LHCN-M2 (cell line): ENCODE measurements at regions not wholly inside any gene's neighbourhood (a gene's known extent, or its start where the extent isn't known, plus 50 kb on each side); places are given as distances from the start of the nearest gene placed in this dataset.
A peak's percentile ranks its signal among the peaks of the same experiment; 100 is the strongest.
"Not testable (repeated sequence)": the region's sequence is repeated elsewhere in the genome, so short reads cannot be mapped to it uniquely, and the experiment has no call there.

ENCODE experiments used
- DNase-seq: peaks from one replicate; pipeline ENCODE4 v3.0.0-alpha.2; 2012; ENCODE audit warnings: low read depth

DNA sequence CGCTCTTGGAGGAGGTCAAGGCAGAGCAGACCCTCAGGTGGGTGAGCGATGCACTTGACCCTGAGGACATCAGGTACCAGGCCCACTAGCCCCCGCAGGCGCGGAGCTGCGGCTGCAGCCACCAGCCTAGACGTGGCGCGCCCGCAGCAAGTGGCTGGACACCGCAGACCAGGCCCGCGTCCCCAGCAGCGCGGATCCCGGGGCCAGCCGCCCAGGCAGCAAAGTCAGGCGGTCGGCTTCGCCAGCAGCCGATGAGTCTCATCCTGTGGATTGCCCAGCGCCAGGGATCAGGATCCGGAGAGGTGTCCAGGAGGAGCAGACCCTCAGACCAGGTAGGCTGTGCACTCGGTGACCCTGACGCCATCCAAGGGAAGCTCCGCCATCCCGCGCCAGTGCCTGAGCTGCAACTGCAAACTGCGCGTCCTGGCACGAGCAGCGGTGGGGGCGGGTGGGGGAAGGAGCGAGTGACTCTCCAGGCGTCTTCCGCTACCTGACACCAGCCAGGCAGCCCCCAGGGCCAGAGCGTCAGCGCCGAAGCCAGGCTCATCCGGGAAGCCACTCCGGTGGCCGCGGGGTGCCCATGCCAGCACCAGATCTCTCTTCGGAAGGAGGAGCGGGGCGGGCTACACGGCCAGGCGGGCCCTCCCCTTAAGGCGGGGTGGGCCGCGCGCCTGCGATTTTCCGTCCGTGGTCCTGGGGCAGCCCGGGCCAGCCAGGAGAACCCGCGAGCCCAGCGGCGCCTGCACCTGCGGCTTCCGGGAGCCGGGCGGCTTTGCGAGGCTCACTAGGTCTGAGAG, 92.6 kb upstream of the THOC3 start:
- DNase-seq: not testable (repeated sequence)

DNA sequence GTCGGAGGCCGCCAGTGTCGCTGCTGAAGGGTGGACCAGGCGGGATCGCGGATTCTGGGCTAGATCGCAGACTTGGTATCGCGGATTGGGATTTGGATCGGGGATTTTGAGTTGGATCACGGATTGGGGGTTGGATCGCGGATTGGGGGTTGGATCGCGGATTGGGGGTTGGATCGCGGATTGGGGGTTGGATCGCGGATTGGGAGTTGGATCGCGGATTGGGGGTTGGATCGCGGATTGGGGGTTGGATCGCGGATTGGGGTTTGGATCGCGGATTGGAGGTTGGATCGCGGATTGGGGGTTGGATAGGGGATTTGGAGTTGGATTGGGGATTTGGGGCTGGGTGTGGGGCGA, 93.1 kb upstream of the THOC3 start:
- DNase-seq: not testable (repeated sequence)

DNA sequence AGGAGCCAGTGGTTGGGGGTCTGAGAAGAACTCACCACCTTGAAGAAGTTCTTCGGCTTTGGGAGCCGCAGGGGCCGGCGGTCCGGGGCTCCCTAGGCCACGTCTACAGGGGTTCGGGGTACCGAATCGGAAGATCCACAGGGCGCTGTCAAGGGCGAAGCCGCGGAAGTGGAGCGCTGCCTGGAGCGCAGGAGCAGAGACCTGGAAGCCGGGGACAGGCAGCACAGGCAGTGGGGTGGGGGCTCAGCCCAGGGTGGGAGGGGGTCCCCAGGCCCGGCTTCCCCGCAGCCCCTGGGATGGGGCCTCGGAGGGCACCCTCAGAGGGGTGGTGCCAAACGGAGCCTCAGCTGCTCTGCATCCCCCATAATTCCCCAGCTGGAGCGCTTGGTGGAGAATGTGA, 93.5 kb upstream of the THOC3 start:
- not testable (repeated sequence) for DNase-seq

DNA sequence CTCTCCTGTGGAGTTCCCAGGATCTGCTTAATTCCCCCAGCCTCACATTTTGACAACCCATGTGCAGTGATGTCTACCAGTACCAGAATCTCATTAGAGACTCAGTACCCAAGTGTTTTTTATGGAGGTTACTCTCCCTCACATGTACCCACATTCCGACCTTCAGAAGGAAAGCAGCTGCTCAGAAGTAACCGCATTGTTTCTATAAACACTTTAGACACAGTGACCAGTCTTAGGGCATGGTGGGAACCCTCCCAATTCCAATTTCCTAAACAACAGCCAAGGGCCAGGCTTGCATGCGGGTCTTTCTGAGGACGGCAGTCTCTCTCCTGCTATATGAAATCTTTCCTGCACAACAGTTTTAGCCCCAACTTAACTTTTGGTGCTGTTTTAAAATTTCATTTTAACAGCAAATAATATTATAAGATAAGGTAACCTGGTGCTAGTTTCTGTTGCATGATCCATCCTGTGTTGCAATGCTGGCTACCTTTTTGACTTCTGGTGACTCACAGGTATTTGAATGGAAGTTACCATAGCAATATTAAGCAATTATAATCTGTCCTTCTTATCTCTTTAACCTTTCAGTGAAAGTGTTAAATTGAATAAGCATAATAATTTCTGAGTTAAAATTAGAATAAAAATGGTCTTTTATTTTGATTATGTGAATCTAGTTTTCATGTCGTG, 98.3 kb upstream of the THOC3 start:
- not testable (repeated sequence) for DNase-seq

DNA sequence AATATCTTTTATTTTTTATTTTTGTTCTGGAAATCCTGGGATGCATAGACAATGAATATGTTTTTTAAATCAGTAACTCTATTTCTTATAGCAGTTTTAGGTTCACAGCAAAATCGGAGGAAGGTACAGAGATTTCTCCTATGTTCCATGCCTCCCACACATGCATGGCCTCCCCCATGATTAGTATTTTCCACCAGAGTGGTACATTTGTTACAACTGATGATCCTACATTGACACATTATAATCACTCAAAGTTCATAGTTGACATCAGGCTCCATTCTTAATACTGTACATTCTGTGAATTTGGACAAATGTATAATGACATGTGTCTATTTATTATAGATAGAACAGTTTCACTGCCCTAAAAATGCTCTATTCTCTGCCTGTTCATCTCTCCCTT, 99.0 kb upstream of the THOC3 start:
- DNase-seq: not testable (repeated sequence)

DNA sequence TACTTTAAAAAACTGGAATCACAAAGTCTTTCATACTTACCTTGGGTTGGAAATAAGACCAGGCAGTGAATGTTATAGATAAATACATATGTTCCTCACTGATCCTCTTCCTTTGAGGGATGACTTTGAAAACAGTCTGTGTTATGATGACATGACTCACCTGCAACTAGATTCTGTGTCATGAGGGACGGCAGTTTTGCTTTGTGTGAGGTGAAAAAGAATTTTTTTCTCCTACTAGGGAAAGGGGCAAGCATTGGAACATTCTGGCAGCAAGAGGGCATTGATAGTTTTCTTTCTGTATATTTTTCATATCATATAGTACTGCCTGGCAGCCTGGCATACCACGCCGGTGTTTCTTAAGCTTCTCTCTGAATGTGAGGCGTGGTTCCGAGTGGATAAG, 99.8 kb upstream of the THOC3 start:
- not testable (repeated sequence) for DNase-seq

DNA sequence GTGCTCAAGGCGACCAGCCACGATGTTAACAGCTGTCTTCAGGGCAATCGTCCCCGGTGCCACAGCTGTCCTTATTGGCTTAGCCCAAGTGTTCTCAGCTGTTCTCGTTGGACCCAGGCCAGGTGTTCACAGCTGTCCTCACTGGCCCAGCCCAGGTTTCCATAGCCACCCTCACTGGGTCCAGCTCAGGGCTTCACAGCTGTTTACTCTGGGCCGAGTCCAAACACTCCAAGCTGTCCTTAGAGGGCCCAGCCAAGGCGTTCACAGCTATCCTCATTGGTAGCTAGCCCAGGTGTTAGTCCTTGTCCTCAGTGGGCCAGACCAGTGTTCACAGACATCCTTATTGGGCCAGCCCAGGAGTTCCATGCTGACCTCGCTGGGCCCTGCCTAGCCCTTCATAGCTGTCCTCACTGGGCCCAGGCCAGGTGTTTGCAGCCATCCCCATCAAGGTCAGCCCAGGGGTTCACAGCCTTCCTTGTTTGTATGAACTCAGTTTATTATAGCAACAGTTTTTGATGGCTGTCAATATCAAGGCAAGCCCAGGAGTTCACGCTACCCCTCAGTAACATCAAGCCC, 106.0 kb upstream of the THOC3 start:
- DNase-seq: peak; percentile 48

DNA sequence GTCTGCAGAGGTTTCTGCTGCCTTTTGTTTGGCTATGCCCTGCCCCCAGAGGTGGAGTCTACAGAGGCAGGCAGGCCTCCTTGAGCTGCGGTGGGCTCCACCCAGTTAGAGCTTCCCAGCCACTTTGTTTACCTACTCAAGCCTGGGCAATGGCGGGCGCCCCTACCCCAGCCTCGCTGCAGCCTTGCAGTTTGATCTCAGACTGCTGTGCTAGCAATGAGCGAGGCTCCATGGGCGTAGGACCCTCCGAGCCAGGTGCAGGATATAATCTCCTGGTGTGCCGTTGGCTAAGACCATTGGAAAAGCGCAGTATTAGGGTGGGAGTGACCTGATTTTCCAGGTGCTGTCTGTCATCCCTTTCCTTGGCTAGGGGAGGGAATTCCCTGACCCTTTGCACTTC, 115.6 kb upstream of the THOC3 start:
- DNase-seq: not testable (repeated sequence)

DNA sequence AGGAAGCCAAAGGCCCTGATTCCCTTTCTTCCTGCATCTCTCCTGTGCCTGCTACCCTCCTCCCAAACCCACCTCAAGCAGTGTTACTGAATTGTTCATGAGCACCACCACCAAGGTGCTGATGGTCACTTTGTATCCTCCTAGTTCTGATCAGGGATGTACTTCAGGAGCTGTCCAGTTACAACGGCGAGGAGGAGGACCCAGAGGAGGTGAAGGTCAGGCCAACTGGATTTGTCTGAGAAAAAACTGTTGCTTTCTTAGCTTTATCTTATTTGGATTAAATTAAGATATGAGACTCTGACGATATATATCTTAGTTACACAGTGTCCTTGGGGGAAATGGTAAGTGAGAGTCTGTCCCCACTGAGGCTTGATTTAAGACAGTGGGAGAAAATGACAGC, 135.0 kb upstream of the THOC3 start:
- not testable (repeated sequence) for DNase-seq

DNA sequence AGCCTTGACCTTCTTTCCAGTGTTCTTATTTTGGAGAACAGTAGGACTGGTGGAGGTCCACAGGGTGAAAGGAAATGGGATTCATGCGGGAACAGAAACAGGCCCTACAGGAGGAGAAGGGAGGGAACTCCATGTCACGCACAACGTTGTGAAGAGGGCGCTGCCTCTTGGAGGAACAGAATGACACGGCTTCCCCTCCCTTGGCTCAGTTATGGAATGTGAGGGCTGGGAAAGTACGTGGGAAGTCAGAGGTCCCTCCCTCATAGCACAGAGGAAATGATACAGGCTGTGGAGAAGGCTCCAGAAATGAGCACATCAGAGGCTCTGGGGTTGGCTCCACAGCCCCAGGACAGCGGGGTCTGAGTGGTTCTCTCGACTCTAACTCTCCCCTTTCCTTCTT, 125.3 kb upstream of the SIMC1 start:
- not testable (repeated sequence) for DNase-seq

DNA sequence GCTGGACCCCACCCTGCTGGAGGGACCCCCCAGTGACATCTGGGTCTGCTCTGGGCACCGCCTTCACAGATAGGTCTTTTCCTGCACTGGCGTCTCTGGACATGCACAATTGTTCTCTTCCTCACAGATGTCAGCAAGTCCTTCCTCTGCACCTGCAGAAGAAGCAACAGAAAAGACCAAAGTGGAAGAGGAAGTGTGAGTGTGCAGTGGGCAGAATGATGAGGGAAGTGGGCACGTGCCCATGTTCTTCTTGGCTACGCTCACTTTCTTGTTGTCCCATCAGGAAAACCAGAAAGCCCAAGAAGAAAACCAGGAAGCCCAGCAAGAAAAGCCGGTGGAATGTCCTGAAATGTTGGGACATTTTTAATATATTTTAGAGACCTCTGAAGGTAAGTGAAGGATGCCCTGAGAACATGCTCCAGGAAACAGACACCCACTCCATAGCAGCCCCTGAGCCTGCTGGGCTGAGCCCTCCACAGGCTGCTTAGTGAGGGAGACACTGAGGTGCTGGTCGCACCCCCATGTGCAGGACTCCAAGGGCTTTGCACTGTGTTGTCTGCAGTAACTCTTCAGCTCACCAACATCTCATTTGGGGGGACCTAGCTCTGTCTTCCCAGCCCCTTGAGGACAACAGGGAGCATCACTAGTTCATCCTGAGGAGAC, 124.4 kb upstream of the SIMC1 start:
- not testable (repeated sequence) for DNase-seq

DNA sequence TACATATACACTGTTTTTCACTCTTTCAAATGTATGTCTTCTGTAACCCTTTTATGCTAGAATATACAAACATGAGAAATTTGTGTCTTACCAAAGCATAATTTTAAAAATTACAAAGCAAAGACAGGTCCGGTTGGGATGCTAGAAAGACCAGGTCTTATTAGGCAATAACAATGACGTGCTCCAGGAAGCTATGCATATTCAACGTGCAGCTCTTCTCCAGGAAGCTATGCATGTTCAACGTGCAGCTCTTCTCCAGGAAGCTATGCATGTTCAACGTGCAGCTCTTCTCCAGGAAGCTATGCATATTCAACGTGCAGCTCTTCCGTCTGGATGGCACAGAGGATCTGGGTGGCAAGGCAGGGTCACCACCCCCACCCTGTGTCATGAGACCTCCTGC, 123.4 kb upstream of the SIMC1 start:
- DNase-seq: not testable (repeated sequence)

DNA sequence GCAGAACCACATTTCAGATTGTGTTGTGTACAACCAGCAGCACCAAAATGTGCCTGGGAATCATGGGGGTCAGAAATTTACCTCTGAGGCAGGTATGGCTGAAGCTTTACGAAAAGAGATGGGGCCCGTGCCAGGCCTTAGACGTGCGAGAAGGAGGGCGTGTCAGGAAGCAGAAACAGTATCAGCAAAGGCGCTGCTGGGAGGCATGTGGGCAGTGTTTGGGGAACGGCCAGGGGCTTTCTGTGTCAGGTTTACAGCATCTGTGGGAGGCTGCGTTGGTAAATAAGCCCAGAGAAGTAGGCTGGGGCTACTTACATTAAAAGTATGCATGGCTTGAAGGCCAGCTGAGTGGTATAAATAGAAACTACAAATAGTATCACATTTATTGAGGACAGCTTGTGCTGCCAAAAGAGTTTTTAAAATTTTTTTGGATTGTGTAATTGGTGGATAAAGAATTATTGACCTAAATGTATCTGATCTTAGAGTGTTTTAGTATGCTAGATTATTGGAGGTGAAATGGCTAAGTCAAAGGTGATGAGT, 120.5 kb upstream of the SIMC1 start:
- not testable (repeated sequence) for DNase-seq

DNA sequence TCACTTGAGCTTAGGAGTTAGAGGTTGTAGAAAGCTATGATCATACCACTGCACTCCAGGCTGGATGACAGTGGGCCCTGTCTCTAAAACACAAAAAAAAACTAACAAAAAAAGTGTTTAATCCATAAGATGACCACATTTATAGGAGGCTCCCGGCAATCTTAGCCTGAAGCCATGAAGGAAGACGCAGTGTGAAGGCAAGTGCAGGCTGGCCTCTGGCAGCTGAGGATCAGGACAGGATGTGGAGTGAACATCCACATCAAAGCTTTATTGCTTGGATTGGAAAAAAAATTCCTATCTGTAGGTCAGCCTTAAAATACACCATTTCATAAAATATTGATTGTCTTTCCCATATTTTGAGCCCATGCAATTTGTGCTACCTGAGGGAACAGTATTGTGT, 115.9 kb upstream of the SIMC1 start:
- DNase-seq: not testable (repeated sequence)

DNA sequence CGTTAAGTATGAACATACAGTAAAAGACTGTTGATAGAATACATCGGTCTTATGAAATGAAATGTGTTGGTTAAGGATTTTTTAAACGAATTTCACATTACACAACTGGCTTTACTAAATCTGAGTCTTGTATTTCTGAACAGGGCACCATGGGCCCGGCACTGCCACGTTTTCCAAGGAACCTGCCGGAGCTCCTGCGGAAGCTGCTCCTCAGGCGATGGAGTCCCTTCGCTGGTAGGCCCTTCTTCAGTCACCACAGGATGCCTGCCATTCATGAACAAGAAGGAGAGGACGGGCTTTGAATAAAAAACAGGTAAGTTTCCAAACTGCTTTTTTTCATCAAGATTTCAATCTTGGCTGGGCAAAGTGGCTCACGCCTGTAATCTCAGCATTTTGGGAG, 114.1 kb upstream of the SIMC1 start:
- not testable (repeated sequence) for DNase-seq

DNA sequence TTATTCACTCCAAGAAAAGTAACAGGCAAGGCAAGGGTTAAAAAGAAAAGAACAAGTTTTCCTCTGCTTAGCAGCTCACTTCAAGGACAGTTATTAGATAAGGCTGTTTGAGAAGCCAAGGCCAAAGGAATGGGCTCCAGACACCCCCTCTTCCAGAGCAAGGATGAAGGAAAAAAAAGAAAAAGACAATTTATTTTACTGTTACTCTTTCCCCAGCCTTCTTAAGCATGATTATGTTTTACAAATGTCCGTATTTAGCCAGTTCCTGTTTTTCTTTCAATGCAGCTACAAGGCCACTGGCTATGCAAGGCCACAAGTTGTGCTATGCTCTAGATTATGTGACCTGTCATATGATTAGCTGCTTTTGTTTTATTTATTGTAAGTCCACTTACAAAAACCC, 106.5 kb upstream of the SIMC1 start:
- no peak for DNase-seq

DNA sequence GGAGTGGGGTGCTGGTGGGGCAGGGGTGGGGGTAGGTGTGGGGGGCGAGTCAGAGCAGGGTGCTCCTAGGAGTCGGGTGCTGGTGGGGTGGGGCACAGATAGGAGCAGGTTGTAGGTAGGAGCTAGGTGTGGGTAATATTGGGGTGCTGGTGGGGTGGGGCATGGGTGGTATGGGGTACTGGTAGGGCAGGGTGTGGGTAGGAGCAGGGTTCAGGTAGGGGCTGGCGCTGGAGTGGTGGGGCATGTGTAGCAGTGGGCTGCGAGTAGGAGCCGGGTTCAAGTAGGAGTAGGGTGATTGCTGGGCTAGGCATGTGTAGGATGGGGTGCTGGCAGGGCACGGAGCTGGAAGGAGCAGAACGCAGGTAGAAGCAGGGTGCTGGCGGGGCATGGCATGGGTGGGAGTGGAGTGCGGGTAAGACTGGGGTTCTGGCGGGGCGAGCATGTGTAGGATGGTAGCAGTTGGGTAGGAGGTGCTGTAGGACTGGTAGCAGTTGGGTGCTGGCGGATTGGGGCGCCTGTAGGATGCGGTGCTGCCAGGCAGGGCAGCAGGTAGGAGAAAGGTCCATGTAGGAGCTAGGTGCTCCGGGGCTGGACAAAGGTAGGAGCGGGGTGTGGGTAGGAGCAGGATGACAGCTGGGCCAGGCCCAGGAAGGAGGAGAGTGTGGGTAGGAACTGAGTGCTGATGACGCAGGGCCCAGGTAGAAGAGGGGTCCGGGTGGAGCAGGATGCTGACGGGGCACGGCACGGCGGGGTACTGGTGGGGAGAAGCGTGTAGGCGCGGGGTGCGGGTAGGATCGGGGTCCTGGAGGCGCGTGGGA, 105.5 kb upstream of the SIMC1 start:
- DNase-seq: no peak

DNA sequence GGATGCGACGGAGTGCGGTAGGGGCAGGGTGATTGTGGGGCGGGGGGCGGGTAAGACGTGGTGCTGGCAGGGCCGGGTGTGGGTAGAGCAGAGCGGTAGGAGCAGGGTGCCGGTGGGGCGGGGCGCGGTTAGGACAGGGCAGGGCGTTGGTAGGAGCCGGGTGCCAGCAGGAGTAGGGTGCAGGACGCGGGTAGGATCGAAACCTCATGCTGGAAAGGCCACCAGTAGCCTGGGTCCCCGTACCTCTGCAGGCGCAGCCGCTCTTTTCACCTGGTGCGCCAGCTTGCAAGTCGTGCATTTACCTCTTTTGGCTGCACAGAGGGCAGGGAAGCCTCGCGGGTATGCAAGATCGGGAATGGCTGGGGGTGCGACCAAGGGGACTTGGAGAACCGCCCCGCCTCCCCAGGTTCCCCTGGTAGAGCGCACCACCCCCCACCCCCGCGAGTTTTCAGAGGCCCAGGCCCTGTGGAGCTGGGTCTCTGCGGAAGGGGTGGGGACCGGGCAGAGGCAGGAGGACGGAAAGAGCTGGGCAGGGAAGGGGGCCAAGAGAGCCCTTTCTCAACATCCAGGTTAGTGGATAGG, 104.8 kb upstream of the SIMC1 start:
- DNase-seq: no peak

DNA sequence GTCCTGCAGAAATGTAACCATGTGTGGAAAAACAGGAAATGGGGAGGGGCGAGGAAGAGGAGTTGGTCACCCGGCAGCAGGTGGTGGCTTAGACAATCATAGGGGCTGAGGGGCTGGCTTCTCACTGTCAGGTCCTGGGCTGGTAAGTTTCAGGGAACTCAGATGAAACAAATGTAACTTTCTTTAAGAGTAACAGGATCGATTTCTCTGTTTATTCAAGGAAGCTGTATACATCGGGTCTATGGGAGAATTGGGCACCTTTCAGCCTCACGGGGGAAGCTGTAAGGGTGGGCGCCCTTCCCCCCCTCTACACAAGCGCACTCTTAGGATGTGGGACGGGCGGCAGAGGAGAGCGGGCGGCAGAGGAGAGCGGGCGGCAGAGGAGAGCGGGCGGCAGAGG, 104.3 kb upstream of the SIMC1 start:
- no peak for DNase-seq

DNA sequence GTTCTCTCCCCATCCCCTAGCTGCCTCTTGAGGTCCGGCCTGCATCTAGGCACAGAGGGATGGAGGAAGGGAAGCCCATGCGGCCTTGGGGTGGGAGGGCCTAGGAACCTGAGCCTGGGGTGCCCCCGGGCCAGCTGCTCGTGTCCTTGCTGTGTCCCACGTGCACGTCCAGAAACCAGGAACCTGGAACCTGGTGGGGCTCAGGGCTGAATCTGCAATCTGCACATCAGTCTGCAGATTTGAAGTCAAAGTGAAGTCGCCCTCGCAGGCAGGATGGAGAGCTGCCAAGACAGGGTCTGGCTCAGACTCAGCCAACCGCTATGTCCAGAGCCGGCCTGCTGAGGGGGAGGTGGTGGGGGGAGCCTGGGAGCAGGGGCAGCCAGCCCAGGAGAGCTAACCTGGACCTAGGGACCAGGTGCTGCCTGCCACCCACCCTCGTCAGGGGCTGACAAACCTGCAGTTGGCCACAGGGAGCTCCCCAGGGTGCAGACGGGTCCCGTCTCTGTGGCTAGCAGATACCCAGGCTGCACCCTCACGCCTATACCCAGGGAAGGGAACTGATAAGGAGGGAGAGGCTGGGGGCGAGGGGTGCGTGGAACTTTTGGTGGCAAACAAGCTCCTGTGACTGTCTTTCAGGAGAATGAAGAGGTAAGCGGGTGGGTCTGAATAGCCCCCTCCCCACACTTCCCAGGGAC, 103.5 kb upstream of the SIMC1 start:
- DNase-seq: no peak
